GM18505 (cell line): ENCODE measurements at regions not wholly inside any gene's neighbourhood (a gene's known extent, or its start where the extent isn't known, plus 50 kb on each side); places are given as distances from the start of the nearest gene placed in this dataset.

Source experiments
- ATAC-seq: cut with Tn5 transposase; IDR thresholded peaks from one replicate; pipeline ENCODE4 v1.9.1; 2021; ENCODE audit not compliant: unreplicated experiment
- POLR2A ChIP-seq: IDR thresholded peaks from 4 replicates; pipeline ENCODE4 v1.6.1; 2011; ENCODE audit warnings: borderline replicate concordance; ENCODE audit not compliant: insufficient read depth, insufficient read length; ENCODE audit errors: extremely low read depth

DNA sequence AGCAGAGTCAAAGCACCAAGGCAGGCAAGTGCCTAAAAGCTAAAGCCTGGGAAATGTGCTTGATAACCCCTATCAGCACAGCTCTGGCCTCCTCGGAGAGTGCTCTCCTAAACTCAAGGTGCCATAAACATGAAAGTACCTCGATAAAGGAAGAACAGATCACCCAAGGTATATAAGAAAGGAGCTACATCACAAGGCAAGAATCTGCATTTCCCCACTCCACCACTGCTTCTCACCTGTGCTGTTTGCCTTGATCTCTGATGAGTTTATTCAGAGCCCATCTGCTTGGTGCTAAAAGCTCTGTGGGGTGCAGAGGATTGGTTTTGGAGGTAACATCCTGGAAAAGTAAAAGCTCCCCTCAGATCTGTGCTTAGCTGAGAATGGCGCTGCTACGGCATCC is 449.5 kb upstream of the CDH5 start:
- TF ChIP-seq POLR2A, result no peak
- ATAC-seq, result no peak

DNA sequence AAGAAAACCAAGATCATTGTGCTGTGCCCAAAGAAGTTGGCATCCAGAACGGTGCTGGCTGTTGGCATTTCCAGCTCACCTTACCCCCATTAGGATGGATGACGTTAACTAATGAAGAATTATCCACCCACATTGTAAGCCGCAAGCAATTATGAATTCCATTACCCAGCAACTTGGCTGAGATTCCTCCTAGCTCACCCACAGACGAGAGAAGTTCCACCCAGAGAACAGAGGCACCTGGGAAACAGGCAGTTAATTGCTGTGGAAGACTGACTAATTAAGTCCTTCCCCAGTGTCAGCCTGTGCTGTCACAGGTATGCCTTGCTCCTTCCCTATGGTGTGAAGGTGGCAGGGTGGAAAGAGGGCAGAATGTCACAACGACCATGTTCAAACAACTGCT is 456.2 kb upstream of the CDH5 start:
- no peak for ATAC-seq
- TF ChIP-seq POLR2A, result no peak

DNA sequence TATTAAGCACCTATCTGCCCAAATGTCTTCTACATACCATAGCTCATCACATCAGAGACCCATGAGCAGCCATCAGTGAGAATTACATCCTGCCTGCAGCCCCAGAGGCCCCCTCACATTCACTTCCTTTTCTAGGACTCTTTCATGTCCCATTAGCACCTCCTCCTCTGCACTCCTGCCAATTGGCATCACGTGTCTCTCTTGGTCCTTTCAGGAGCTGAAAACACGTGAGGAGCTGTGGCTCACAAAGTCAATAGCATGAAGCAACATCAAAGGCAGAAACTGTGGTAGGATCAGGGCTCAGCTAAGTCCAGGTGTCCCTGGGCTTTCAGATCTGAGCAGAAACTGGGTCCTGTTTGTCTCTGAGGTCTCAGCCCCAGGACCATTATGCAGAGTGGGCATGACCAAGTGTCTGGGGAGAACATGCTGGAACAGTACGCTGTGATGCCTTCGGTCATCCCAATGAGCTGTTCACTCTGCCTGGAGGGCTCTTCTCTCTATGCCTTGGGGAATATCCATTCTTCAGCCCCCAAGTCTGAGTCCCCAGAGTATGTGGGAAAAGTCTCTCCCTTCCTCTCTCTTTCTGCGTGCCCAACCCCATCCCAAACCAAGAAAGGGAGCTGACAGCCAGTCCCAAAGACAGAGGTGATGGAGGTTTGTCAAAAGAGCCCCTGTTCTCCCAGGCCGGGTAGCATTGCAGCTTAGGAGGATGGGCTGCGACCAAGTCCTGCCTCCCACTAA is 457.0 kb upstream of the CDH5 start:
- no peak for ATAC-seq
- TF ChIP-seq POLR2A, result no peak

DNA sequence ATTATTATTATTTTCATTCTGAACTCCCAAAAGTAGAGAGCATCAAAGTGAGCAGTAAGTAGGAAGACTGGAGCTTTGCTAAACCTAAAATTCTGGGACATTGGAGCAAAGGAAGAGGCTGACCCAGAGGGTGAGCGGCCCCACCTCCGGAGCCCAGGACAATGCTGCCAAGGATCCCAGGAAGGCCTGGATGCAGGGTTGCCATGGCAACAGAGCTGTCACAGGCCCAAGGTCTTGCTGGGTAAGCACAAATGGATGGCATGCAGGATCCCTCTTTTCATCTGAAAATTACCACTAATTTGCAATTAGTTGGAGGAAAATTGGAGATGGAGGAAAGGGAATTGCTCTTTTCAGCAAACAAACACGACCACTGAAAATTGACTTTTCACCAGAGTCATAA is 457.9 kb upstream of the CDH5 start:
- no peak for ATAC-seq
- no peak for TF ChIP-seq POLR2A

DNA sequence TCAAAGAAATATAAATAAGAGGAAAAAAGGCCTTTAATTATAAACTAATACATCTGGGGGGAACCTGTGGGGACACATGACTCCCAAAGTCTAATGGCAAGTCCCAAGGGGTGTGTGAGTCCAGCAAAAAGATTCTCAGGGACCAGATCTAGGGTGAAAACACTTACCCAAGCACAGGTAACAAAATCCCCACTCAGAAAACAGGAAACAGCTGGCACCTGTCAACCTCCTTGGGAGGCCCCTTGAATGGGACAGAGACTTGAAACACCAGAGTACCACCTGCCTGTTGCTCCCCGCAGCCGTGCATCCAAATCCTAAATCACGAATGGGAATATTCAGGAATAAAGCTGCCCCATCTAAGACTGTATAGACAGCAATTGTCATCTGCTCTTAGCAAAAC is 461.2 kb upstream of the CDH5 start:
- ATAC-seq, result no peak
- TF ChIP-seq POLR2A, result no peak

DNA sequence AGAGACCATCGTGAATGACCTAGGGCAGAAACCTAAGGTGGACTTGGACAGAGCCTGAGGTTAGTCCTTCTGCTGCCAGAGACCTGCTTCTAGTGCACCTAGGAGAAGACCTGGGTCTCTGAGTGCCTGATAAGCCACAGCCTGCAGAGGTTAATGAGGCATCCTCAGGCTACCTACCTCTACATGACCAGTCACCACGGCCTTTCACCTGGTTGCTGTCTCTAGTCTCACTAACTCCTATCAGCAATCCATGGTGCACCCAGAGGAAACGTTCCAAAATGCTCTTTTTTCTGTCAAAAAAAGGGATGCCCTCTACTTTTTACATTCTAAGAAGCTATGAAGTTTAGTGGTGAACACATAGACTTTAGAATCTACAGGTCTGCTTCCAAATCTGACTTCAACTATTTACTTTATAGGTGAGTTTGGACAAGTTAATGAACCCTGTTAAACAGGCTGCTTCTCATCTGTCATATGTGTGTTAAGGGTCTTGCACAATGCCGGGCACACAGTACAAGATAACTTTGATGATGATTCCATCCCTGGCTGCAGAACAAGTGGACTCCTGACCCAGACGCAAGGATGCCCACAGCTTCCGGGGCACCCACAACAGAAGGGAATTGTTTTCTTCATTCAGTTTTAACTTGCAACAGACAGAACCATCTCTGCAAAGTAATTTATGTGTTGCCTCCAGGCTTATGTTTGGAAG is 469.9 kb upstream of the CDH5 start:
- ATAC-seq, result no peak

DNA sequence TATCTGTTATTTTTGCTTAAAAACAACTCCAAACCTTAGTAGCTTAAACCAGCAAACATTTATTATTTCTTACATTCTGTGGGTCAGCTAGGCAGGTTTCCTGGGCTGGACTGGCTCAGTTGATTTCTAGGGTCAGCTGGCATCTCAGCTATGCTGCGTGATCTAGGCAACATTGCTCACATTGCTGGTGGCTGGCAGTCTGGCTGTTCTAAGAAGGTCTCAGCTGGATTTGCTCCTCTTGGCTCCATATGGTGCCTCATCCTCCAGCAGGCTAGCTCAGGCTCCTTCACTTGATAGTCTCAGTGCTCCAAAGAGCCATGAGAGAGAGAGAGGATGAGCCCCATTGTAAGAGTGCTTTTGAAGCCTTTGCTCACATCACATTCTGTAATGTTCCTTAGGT is 470.6 kb upstream of the CDH5 start:
- TF ChIP-seq POLR2A, result no peak
- no peak for ATAC-seq

More for the DNA sequence above, 469.9 kb upstream of the CDH5 start:
- TF ChIP-seq POLR2A, result no peak

DNA sequence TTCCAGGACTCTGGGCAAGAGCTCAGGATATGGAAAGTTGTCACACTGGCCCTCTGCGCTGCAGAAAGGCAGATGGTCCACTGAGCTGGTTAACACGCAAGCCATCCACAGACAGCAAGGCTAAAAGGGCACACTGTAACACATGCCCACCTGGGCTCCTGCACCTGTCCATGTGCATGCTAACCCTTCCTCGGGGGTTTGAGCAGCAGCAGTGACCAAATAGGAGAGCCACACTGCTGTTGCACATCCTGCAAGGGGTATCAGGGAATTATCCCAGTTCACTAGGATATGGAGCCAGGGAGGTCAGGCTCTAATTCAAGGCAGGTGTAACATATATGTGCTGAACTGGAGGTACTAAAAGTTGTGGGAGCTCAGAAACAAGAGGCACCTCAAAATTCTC is 471.0 kb upstream of the CDH5 start:
- TF ChIP-seq POLR2A, result no peak
- no peak for ATAC-seq

DNA sequence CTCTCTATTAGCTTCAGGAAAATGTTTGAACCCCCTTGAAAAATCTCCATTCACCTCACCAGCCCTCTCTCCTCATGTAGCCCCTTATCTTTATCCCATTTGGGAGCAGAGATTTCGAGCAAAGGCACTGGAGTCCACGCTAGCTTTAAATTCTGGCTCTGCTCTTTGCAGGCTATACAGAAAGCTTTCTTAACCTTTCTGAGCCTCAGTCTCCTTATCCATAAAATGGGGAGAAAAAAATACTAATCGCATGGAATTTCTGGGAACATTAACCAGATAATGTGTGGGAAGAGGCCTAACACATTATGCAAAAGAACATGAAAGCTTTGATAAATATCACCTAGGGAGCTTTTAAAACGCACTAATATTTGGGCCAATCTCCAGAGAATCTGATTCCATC is 476.3 kb upstream of the CDH5 start:
- no peak for TF ChIP-seq POLR2A
- no peak for ATAC-seq

DNA sequence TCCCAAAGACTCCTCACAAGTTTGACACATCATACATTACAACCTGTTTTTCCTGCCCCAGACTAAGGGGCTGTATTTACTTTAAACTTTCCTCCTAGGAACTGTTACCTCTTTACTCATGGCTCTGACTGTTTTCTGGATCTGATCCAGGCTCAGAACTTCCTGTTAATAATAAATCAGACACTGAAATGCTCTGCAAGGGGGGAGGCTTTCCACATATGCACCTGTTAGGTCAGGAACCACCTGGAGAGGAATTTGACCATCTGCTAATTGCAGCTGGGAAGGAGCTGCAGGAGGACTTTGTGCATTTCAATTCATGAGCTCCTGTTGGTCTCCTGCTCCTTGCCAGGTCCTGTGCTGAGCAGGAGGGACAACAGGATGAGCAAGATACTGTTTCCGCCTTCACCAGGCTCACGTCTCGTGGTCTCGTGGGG is 476.9 kb upstream of the CDH5 start:
- no peak for ATAC-seq
- TF ChIP-seq POLR2A, result no peak

DNA sequence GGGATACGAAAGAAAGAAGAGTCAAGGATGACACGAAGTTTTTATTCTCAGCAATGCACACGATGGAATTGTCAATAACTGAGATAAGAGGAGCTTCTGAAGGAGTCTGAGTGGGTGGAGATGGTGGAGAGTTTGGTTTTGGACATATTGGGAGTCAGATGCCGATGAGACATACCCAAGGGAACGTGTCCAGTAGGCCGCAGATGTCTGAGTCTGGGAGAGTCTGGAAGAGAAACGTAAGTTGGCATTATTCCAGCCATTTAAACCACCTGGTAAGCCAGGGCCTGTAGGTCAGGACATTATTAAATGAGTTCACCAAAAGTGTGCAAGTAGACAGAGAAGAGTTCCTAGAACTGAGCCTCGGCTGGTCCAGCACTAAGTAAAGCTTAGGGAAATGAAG is 478.3 kb upstream of the CDH5 start:
- no peak for TF ChIP-seq POLR2A
- ATAC-seq, result no peak

DNA sequence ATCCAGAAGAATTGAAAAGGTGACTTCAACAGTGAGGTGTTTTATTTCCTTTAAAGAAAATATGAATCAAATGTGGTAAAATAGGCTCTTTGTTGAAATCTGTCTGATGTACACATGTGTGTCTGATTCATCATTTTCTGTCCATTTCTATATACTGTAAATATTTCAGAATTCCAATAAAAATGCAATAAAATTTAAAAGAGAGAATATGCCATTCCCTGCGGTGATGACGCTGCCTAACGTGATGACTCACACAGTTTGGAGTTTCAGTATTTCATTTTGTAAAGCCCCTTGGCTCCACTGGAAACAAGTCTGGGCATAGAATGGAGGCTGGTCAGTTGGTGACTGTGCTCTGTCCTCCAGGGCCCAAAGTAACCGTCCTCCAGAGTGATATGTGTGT is 482.5 kb upstream of the CDH5 start:
- no peak for ATAC-seq
- TF ChIP-seq POLR2A, result no peak

DNA sequence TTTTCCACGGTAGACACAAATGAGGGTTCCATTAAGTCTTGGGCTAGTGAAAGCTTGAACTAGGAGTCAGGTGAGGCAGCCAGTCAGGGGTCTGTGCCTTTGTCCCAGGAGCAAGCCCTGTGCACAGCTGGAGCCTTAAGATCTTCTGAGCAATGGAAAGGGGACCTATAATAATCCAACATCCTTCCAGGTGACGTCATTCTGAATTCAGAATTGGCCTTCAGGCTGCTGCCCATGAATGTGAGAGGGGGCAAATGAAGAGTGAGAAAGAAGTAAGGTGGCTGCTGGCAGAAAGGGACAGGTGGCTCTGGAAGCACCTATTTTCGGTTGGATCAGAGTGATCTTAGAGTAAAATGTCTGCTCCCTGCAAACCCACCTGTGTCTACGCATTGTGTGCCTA is 488.1 kb upstream of the CDH5 start:
- no peak for TF ChIP-seq POLR2A
- no peak for ATAC-seq

DNA sequence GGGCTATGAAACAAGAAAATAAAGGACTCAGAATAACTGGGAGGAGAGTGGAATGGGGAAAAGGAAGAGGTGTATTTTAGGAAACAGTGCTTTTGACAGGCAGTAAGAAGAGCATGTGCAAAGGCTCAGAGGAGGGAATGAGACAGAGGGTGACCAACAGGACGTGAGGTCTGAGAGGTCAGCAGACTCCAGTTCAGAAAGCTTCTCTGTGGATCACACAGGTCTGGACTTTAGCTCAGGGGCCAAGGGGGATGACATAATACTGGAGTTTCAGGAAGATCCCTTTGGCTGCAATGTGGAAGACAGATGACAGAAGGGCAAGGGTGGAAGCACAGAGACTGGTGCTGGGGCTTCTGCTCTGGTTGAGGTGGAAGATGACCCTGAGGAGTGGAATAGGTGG is 489.9 kb upstream of the CDH5 start:
- no peak for TF ChIP-seq POLR2A
- no peak for ATAC-seq
